Upper lobe of left lung (tissue), 6 donors: ENCODE measurements at regions not wholly inside any gene's neighbourhood (a gene's known extent, or its start where the extent isn't known, plus 50 kb on each side); places are given as distances from the start of the nearest gene placed in this dataset.

Experiments used
- ATAC-seq, 2 donors: fragments of 200-7000 bp; cut with Tn5 transposase; one replicate each; pipeline ENCODE4 v1.9.1; 2022; ENCODE audit warnings: mild to moderate bottlenecking in 2 of 2, moderate library complexity in 2 of 2; ENCODE audit not compliant: low FRiP score in 2 of 2
- DNase-seq, 2 donors: peaks; one replicate each; pipeline ENCODE4 v3.0.0-alpha.2; 2019 to 2020
- H3K27ac ChIP-seq, 4 donors: fragments of 200-600 bp; sonication (generic); one replicate each; pipeline ENCODE4 v1.5.1; 2016 to 2019
- H3K27me3 ChIP-seq, 4 donors: fragments of 200-600 bp; sonication (generic); one replicate each; pipeline ENCODE4 v1.5.1; 2017 to 2019
- H3K36me3 ChIP-seq, 4 donors: fragments of 200-600 bp; sonication (generic); one replicate each; pipeline ENCODE4 v1.5.1; 2016 to 2019
- H3K4me1 ChIP-seq, 4 donors: fragments of 200-600 bp; sonication (generic); one replicate each; pipeline ENCODE4 v1.5.1; 2018 to 2019
- H3K4me3 ChIP-seq, 4 donors: fragments of 200-600 bp; sonication (generic); one replicate each; pipeline ENCODE4 v1.5.1; 2017 to 2019; ENCODE audit warnings: mild to moderate bottlenecking in 2 of 4, moderate library complexity in 1 of 4
- H3K9me3 ChIP-seq, 4 donors: fragments of 200-600 bp; sonication (generic); one replicate each; pipeline ENCODE4 v1.5.1; 2018 to 2019
- CTCF ChIP-seq, 6 experiments: fragments of 450-650 bp in 4 of 6; fragments of 200-600 bp in 2 of 6; sonication (generic) in 2 of 6; IDR thresholded peaks; one replicate each; pipeline ENCODE4 v1.5.1; 2016 to 2019; ENCODE audit warnings: antibody characterized with exemption in 6 of 6
- EP300 ChIP-seq, 4 donors: sonication (generic); formaldehyde crosslinking; IDR thresholded peaks; one replicate each; pipeline ENCODE4 v1.5.1; 2017; ENCODE audit warnings: antibody characterized with exemption in 4 of 4, control low read depth in 2 of 4
- POLR2A ChIP-seq, 4 donors: fragments of 450-650 bp; IDR thresholded peaks; one replicate each; pipeline ENCODE4 v1.5.1; 2016 to 2017; ENCODE audit warnings: antibody characterized with exemption in 4 of 4, mild to moderate bottlenecking in 2 of 4
- POLR2AphosphoS5 ChIP-seq, 2 donors: sonication (generic); formaldehyde crosslinking; IDR thresholded peaks; one replicate each; pipeline ENCODE4 v1.5.1; 2017; ENCODE audit warnings: antibody characterized with exemption in 2 of 2
- WGBS, 2 donors: methylation state at CpG; one replicate each; pipeline ENCODE4 v1.1.5; 2017 to 2018; 5-methylcytosine and 5-hydroxymethylcytosine counted together
- donor health status: DM: no; HTN: no; CAD: no; lungs with moderate emphysema.
- donor health status: DM: no; HTN: yes; CAD: no; lungs with severe emphysema.

GRCh38 chr10:124323806-124324205 lies 94.9 kb downstream of the OAT start:
- H3K4me1 ChIP-seq = no peaks in the 10 kb centered on the region
- no peaks in the 10 kb centered on the region for H3K27me3 ChIP-seq
- no peaks in the 10 kb centered on the region for H3K36me3 ChIP-seq
- DNase-seq = no peak
- TF ChIP-seq POLR2AphosphoS5 (IDR thresholded peaks at IDR 0.05) (no peak), EP300 (IDR thresholded peaks at IDR 0.05) (no peak), CTCF (IDR thresholded peaks at IDR 0.05) (no peak), POLR2A (IDR thresholded peaks at IDR 0.05) (no peak)
- ATAC-seq = no peak
- 73 to 78% methylated on average over 3 to 5 of the region's 5 CpGs for WGBS, 2 donors
- H3K4me3 ChIP-seq = no peak overlapping the region
- no peak overlapping the region for H3K27ac ChIP-seq
- H3K9me3 ChIP-seq = no peaks in the 10 kb centered on the region

GRCh38 chr10:124323111-124323725 lies 95.5 kb downstream of the OAT start:
- Histone ChIP-seq H3K27ac (no peak overlapping the region), H3K27me3 (no peaks in the 10 kb centered on the region), H3K9me3 (no peaks in the 10 kb centered on the region), H3K4me3 (no peak overlapping the region), H3K36me3 (no peaks in the 10 kb centered on the region), H3K4me1 (no peaks in the 10 kb centered on the region)
- TF ChIP-seq CTCF (IDR thresholded peaks at IDR 0.05) = no peak
- no peak for TF ChIP-seq POLR2A (IDR thresholded peaks at IDR 0.05)
- TF ChIP-seq POLR2AphosphoS5 (IDR thresholded peaks at IDR 0.05) = no peak
- TF ChIP-seq EP300 (IDR thresholded peaks at IDR 0.05) = no peak
- 58 to 59% methylated on average over 11 of the region's 11 CpGs for whole genome bisulfite sequencing, 2 donors
- DNase-seq (no peak), ATAC-seq (peak in 1 of 2 donors; percentile 70)

- ATAC-seq = no peak
Observed at GRCh38 chr10:124322191-124322980, 96.3 kb downstream of the OAT start.

GRCh38 chr10:124321433-124322089 lies 97.2 kb downstream of the OAT start:
- no peaks in the 10 kb centered on the region for H3K27me3 ChIP-seq
- no peaks in the 10 kb centered on the region for H3K36me3 ChIP-seq
- H3K9me3 ChIP-seq = no peaks in the 10 kb centered on the region
- WGBS, 2 donors = 88 to 94% methylated on average over 15 to 19 of the region's 19 CpGs
- peak in 1 of 2 donors; percentile 57 for ATAC-seq
- H3K4me3 ChIP-seq = no peak overlapping the region
- H3K27ac ChIP-seq = no peak overlapping the region
- peak in 1 of 2 donors; percentile 60 for DNase-seq
- H3K4me1 ChIP-seq = no peaks in the 10 kb centered on the region
- TF ChIP-seq POLR2AphosphoS5 (IDR thresholded peaks at IDR 0.05) (no peak), EP300 (IDR thresholded peaks at IDR 0.05) (no peak), POLR2A (IDR thresholded peaks at IDR 0.05) (no peak), CTCF (IDR thresholded peaks at IDR 0.05) (no peak)

More at GRCh38 chr10:124322191-124322980, 96.3 kb downstream of the OAT start:
- Histone ChIP-seq H3K36me3 (no peaks in the 10 kb centered on the region), H3K4me3 (no peak overlapping the region), H3K27ac (no peak overlapping the region), H3K27me3 (no peaks in the 10 kb centered on the region), H3K4me1 (no peaks in the 10 kb centered on the region), H3K9me3 (no peaks in the 10 kb centered on the region)
- 73 to 76% methylated on average over 17 of the region's 18 CpGs for WGBS, 2 donors
- no peak for DNase-seq
- TF ChIP-seq POLR2A (IDR thresholded peaks at IDR 0.05) (no peak), CTCF (IDR thresholded peaks at IDR 0.05) (no peak), POLR2AphosphoS5 (IDR thresholded peaks at IDR 0.05) (no peak), EP300 (IDR thresholded peaks at IDR 0.05) (no peak)
